SK-N-SH treated with all-trans-retinoic acid at 6 μM for 48 hours (cell line): ENCODE measurements at regions not wholly inside any gene's neighbourhood (a gene's known extent, or its start where the extent isn't known, plus 50 kb on each side); places are given as distances from the start of the nearest gene placed in this dataset.

Source experiments
- CREB5 ChIP-seq: fragments of 250-450 bp; sonication (Bioruptor Pico); IDR thresholded peaks from 2 replicates; pipeline ENCODE4 v1.5.1; 2020; ENCODE audit warnings: low read depth, mild to moderate bottlenecking, moderate library complexity
- TCF4 ChIP-seq: fragments of 250-450 bp; sonication (Bioruptor Pico); IDR thresholded peaks from 2 replicates; pipeline ENCODE4 v1.8.0; 2021; ENCODE audit warnings: mild to moderate bottlenecking, moderate library complexity, borderline replicate concordance
- ZFP30 ChIP-seq: fragments of 450-650 bp; formaldehyde crosslinking; IDR thresholded peaks from 2 replicates; pipeline ENCODE4 v1.5.0; 2022; ENCODE audit warnings: mild to moderate bottlenecking, moderate library complexity
- ZNF70 ChIP-seq: fragments of 450-650 bp; formaldehyde crosslinking; IDR thresholded peaks from 2 replicates; pipeline ENCODE4 v1.5.0; 2020; ENCODE audit warnings: mild to moderate bottlenecking, moderate library complexity
- ZNF8 ChIP-seq: fragments of 450-650 bp; formaldehyde crosslinking; IDR thresholded peaks from 2 replicates; pipeline ENCODE4 v1.5.0; 2020; ENCODE audit warnings: mild to moderate bottlenecking, moderate library complexity

DNA sequence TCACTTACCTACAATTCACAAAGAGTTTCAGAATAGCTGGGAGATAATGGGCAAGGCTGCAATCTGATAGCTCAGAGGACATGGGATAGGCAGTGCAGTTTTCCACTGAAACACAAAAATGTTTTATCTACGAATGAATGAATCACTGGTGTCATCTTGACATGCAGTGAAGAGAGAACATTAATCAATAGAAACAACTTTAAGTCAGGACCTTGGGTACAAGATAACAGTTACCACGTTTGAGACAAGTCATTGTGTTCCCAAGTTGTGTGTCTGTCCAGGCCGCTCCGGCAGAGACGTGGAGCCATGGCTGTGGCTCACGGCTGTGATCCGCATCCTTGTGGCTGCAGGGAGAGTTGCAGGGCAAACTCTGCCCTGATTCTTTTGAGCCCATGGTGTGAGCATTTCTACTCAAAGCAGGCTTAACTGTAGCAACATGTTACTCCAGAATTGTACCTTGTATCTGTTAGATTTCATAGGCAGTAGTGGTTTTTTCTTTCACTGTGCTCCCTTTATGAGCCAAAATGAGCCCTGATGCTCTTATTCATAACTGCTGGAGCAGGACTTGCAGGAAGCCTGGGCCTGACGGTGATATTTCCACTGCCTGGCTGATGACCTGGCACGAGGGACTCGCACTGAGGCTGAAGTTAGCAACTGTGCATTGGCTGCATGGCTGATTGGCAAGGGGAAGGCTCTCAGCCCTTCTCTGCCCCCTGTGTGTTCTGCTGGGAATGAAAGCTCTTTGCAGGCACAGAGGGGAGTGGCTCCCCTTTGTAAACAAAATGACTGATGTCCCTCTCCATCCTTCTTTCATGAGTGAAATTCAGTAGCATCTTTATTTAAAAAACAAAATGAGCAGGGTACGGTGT is 465.2 kb downstream of the AJAP1 start:
- TF ChIP-seq ZNF70 (CRISPR knock-in tag): no peak
- TF ChIP-seq CREB5 (CRISPR knock-in tag): no peak
- TF ChIP-seq ZNF8 (CRISPR knock-in tag): no peak
- no peak for TF ChIP-seq ZFP30 (CRISPR knock-in tag)
- no peak for TF ChIP-seq TCF4 (CRISPR knock-in tag)
